ENCODE measurements at regions not wholly inside any gene's neighbourhood (a gene's known extent, or its start where the extent isn't known, plus 50 kb on each side); places are given as distances from the start of the nearest gene placed in this dataset.
"Not testable (repeated sequence)": the region's sequence is repeated elsewhere in the genome, so short reads cannot be mapped to it uniquely, and the experiment has no call there.

DNA sequence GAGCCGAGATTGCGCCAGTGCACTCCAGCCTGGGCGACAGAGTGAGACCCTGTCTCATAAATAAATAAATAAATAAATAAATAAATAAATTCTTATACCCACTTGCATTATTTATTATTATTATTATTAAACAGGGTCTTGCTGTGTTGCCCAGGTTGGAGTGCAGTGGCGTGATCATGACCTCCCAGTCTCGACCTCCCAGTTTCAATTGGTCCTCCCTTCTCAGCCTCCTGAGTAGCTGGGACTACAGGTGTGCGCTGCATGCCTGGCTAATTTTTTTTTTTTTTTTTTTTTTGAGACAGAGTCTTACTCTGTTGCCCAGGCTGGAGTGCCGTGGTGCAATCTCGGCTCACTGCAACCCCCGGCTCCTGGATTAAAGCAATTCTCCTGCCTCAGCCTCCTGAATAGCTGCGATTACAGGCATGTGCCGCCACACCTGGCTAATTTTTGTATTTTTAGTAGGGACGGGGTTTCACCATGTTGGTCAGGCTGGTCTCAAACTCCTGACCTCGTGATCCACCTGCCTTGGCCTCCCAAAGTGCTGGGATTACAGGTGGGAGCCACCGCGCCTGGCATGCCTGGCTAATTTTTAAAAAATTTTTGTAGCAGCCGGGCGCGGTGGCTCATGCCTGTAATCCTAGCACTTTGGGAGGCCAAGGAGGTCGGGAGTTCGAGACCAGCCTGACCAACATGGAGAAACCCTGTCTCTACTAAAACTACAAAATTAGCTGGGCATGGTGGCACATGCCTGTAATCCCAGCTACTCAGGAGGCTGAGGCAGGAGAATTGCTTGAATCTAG lies 150.2 kb downstream of the SEC14L1 start:
- DNase-seq (ENCODE audit: low read depth) = not testable (repeated sequence)

DNA sequence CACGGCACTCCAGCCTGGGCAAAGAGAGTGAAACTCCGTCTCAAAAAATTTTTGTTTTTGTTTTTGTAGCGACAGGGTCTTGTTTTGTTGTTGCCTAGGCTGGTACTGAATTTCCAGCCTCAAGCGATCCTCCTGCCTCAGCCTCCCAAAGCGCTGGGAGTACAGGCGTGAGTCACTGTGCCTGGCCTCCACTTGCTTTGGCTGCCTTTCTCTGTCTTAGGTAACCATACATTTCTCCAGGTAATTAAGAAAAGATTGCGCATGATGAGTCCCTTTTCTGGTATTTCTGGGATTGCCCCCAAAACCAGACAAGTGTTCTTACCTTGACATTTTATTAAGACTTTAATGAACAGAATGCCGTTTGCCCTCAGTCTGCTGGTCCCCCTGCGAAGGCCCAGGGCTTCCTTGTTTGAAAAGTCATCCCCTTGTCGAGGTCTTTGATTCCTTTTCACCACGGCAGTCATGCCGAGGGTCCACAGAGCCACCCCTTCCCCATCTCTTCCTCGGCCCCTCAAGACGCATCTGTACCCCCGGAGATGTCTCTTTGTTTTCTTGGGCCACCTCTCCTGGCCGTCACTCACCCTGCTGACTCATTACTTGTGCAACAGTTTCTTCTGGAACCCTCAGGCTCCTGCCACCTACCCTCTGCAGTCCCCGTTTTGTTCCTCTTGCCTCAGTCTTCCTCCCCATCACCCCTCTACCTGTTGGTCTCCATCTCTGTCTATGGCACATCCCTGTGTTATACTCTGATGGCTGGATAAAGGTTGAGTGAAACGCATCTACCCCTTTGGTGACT lies 151.0 kb downstream of the SEC14L1 start:
- no peak for DNase-seq (ENCODE audit: low read depth)

DNA sequence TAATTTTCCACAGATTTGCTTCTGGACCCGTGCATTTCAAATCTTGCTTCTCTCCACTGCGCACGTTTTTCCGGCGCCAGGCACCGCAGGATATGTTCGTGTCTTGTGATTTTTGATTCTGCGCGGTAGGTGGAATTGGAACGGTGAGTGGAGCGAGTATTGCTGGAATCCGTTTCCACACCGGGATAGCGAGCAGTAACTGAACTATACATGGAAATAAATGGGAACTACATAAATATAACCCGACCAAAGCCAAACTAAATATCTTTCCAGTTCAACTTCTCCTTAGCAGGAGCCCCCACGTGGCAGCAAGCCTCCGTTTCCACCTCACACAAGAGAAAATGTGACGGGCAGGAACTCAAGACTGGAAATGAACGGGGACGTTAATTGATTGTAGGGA lies 154.0 kb downstream of the SEC14L1 start:
- DNase-seq (ENCODE audit: low read depth) = no peak

DNA sequence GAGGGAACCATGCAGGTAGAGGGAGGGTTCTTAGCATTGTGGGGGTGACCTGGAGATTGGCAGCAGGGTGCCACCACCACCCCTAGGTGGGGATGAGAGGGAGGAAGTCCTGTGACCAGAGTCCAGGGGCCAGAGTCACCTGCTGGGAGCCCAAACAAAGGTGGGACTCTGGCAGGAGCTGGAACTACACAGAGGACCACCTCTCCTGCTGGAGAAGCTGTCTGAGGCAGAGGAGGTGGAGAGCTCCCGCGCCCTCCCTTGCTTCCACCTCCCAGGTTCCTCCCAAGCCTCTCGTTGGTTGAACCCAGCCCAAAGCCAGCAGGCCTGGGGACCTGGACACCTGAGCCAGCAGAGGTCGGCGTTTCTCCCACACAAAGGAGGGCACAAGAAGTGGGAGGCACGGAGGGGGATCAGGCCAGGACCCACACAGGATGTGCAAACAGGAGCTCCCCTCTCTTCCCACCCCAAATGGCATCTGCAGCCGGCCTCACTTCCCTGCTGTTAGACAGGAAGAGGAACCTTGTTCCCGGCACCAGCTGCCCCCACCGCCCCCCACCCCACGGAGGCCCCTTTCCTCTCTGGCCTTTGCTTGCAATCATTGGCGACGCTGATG lies 154.6 kb downstream of the SEC14L1 start:
- DNase-seq (ENCODE audit: low read depth) = no peak

DNA sequence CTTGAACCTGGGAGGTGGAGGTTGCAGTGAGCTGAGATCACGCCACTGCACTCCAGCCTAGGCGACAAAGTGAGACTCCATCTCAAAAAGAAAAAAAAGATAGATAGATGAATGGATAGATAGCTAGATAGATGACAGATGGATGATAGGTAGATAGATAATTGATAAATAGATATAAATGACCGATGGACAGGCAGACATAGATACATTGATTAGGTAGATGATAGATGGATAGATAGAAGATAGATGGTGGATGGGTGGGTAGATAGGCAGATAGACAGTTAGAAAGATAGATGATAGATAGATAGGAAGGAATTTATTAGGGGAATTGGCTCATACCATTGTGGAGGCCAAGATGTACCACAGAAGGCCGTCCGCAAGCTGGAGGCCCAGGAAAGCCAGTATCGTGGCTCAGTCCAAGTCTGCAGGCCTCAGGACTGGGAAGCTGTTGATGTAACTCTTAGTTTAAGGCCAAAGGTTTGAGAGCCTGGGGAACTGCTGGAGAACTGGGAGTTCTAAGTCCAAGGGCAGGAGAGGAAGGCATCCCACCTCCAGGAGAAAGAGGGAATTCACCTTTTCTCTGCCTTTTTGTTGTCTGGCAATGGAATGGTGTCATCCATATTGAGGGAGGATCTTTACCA lies 156.1 kb downstream of the SEC14L1 start:
- DNase-seq (ENCODE audit: low read depth) = no peak

DNA sequence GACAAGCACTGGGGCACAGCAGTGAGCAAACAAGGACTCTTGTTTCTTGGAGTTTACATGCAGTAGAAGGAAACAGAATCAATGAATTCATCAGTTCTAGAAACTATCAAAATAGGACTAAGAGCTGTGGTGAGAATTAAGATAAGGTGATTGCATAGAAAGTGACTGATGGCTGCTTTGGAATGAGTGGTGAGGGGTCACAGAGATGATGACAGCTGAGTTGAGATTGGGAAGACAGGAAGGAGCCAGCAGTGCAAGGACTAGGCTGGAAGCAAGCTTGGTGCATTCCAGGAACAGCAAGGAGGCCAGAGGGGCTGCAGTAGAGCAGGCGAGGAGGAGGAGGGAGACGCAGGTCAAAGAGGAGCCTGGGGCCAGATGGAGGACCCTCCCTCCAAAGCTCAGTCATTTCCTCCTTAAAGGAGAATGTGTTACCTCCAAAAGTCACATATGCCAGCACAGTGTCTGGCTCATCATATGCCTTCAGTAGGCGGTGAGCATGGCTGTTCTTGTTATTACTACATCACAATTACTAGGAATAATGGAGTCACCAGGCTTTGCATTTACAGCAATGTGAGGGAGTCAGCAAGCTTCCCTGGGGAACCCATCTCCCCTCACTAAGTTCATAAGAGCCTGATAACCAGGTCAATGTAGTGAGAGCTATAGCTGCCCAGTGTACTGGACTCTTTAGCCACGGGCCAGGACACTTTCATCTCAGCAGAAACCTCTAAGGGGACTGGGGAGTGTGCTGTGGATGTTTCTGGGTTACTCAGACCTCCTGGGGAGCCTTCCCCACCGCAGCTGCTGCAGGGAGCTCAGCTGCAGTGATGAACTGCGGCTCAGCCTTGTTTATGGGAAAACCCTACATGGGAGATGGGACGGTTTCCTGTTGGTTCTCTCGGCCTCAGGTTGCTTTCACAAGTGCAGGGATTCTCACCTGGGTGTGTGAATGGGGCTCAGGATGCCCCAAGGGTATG lies 157.2 kb downstream of the SEC14L1 start:
- no peak for DNase-seq (ENCODE audit: low read depth)

DNA sequence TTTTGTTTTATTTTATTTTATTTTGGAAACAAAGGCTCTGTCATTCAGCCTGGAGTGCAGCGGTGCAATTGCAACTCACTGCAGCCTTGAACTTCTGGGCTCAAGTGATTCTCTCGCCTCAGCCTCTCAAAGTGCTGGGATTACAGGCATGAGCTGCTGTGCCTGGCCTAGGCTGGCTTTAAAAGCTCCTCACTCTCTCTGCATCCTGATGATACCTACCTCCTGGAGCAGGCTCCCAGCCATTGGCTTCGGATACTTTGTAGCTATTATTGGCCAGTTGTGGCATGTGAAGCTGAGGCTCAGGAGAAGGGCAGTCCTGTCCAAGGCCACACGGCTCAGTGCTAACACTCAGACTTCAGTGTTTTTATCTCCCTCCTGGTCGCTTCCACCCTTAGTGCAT lies 158.0 kb downstream of the SEC14L1 start:
- DNase-seq (ENCODE audit: low read depth) = no peak

DNA sequence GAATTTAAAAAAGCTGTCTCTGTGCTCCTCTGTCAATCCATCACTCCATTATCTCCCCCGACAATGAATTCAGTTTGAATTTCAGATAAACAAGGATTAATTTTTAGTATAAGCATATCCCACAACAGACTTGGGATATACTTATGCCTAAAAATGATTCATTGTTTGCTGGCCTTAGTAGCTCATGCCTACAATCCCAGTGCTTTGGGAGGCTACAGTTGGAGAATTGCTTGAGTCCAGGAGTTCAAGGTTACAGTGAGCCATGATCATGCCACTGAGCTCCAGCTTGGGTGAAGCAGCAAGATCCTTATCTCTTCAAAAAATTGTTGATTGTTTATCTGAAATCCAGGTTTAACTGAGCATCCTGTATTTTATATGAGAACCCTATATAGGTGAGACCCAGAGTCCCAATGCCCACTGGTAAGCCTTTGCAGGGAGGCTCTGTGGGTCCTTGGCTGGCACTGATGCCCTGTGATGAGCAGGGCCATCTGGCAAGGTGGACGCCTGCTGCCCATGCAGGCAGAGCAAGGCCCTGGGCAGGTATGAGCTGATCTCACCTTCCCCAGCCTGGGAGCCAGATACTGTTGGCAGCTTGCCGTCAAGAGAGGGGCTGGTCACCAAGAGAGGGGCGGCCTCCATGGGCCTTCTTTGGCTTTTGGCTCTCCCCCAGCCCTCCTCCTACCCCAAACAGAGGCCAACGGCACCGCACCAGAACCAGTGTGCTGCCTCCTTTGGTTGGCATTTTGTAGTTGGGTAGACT lies 158.7 kb downstream of the SEC14L1 start:
- DNase-seq (ENCODE audit: low read depth) = no peak

DNA sequence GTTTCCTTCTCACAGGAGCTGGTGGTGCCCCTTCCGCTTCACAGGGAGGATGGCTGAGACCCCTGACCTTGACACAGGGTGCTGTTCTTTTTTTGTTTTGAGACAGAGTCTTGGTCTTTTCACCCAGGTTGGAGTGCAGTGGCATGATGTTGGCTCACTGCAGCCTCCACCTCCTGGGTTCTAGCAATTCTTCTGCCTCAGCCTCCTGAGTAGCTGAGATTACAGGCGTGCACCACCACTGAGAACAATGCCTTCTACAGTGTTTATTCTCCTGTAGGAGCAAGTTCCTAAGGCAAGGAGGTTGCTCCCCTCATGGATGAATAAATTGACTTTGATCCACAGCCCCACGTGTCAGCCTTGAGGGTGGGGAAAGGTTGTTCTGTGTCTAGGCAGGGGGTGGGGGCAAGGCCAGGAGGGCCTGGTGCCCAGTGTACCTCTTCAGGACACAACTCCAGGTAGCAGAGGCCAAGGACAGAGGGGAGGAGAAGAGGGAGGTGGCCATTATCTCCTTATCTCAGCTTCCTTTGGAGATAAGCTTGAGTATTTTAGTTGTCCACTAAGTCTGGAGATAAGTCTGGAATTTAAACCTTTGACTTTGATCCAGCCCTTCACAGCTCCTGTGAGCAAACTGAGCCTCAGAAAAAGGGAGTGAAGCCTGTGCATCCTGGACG lies 159.4 kb downstream of the SEC14L1 start:
- DNase-seq (ENCODE audit: low read depth) = no peak

DNA sequence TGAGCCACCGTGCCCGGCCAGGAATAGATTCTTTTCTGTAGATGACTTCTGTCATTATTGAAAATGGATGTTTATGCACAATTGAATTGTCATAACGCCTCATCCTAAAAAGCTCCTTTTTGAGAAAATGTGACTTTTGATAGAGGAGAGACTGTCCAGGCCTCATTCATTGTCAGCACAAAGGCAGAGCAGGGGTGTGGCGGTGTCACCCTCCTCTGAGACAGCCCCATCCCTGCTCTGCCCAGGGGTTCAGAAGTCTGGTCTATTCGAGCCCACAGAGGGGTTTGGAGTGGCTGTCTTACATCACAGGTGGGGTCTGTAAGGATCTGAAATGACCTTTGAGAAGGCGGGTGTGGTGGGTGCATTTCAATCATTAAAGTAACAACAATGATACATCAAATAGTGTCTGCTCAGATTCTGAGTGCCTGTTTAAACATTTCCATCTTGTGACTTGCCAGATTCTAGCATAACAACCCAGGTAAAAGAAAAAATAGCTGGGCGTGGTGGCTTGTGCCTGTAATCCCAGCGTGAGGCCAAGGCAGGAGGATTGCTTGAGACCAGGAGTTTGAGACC lies 161.0 kb downstream of the SEC14L1 start:
- no peak for DNase-seq (ENCODE audit: low read depth)

DNA sequence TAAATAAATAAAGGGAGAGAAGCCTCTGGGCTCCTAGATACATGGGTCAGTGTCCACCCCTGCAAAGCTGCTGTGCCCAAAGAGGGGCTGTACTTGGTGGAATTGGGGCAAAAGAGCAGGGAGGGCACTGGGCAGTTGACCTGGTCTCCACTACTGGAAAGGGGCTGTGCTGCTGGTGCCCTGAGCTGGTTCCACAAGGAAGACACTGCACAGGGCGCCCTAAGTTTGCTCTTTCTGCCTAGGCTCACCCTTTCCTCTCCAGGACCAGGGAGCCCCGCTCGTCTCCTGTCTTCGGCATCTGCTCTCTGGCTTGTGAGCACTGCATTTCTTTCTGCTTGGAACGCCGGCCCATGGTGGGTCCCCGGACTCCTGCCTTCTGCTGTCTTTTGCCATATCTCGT lies 161.9 kb downstream of the SEC14L1 start:
- DNase-seq (ENCODE audit: low read depth) = no peak

DNA sequence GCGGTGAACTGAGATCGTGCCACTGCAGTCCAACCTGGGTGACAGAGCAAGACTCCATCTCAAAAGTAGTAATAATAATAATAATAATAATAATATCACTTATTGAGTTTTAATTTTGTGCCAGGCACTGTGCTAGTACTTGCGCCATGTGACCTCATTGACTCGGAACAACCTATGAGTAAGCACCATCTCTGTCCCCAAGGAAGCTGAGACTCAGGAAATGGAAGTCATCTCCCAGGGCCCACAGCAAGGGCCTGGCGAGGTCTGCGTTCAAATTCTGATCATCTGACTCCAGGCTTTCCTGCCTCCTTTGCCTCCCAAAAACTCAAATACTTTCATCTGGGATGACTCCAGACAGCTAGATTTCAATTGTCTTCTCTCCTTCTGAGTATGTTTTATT lies 162.9 kb downstream of the SEC14L1 start:
- no peak for DNase-seq (ENCODE audit: low read depth)

DNA sequence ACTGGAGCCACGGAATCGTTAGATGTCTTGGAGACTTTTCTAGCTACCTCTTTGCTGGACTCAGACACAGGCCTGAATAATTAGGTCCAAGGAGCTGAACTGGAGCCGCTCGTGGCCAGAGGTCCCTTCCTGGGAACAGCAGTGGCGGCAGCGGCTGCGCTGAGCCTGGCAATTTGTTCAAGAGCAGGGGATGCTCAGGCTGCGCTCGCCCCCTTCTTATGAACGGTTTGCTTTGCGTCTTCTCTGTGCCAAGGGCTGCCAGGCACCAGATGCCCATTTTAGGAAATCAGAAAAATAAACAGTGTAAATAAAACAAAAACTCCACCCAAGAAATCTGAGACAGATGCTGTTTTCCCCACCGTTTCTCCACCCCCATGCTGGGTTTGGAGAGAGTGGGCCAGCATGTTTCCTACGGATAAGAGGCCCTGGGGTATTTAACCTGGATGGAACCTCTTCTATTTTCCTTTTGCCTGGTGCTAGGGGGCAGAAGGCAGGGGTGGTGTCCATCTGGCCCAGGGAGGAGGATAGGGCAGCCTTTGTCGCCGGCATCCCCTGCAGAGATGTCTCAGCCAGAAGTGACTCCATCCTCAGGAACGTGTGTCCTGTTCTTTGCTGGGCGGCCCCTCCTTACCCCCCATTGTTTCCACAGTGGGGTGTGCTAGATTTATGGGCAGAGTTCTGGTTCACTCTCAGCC lies 163.4 kb downstream of the SEC14L1 start:
- no peak for DNase-seq (ENCODE audit: low read depth)

DNA sequence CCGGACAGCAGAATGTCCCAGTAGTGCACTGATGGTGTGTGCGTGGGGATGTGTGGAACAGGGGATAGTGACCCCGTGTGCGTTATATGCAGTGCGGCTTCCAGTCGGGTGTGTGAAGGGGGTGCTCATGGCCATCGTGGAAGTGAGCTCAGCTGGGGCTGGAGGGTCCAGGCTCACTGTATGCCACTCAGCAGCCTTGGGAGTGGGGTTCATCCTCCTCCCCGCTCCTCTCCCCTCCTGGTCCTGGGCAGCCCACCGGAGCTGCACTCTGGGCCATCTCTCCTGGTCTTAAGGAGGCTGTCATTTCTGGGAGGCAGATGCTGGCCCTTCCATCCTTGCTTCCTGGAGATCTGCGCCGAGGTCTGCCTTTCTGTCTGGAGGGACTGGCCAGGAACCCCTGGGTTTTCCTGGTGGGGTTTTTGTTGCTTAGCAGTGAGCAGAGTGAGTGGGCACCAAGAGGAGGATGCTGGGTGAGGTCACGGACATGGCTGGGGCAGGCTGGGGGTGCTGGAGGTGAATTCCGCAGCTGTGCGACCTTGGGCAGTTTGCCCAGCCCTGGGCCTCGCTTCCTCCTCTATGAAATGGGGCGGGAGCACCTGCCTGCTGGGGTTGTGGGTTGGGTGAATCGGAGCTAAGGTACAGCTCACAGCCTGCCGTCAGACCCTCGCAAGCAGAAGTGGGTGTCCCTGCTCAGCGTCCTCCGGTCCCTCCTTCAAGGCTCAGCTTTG lies 164.1 kb downstream of the SEC14L1 start:
- no peak for DNase-seq (ENCODE audit: low read depth)

DNA sequence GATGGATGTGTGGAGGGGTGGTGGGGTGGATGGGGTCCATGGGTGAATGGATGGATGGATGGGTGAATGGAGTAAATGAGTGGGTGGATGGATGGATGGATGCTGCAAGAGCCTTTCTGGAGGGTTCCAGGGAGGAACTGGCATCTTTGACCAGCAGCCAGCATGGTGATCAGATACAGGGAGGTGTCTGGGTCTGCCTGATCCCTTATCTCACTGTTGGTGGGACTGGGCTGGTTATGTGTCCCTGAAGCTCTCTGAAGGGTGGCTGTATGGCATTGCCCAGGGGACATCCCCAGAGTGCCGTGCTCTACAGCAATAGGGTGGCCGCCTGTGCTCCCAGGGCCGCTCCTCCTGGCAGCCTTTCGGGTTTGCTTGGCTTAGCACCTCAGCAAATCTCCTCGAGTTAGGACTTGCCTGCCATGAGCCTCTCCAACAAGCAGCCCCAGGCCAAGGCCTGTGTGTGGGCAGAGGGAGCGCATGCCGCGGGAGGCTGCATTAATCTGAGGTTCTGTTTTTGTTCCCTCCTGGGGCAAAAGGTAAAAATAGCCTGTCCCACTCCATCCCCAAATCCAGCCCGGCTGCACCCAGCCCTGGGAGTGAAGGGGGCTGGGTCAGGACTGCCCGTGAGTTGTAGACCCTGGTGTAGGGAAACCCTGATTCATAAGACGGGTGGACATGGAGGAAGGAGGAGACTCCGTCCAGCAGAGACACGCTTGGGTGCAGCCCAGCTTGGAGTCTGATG lies 165.4 kb downstream of the SEC14L1 start:
- no peak for DNase-seq (ENCODE audit: low read depth)

DNA sequence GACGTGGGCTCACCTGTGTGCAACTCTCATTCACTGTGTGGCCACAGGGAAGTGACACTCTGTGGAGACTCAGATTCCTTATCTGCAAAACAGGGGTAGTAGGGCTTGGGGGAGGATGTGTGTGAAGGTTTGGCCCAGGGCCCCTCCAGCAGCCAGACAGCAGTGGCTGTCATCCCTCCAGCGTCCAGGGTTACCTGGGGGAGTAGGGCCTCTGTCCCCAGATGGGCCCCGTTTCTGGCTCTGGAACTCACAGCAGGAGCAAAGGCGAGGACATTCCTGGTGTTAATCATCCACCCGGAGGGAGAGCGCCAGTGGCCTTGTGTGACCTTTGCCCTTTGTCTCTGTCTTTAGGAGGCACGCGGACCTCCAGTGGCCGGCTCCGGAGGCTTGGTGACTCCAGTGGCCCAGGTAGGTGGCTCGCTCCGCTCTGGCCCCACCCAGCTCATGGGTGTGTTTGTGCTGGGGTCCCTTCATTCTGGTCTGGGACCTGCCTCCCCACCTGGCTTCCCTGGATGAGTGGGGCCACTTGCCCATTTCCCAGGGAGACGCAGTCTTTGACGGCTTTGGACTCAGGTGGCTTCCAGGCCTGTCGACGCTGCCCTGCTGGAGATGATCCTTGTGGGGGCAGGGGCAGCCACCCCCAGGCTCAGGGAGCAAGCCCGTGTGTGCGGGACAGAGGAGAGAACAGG lies 166.2 kb downstream of the SEC14L1 start:
- DNase-seq (ENCODE audit: low read depth) = no peak

All from stimulated activated CD8-positive, alpha-beta memory T cell treated with anti-CD3 and anti-CD28 coated beads, Interleukin-15, amount 100 ng/mL, for 24 hours (primary cell).